Upper lobe of left lung (tissue), 6 donors: ENCODE measurements at regions not wholly inside any gene's neighbourhood (a gene's known extent, or its start where the extent isn't known, plus 50 kb on each side); places are given as distances from the start of the nearest gene placed in this dataset.

Experiments
- ATAC-seq, 2 donors: fragments of 200-7000 bp; cut with Tn5 transposase; one replicate each; pipeline ENCODE4 v1.9.1; 2022; ENCODE audit warnings: mild to moderate bottlenecking in 2 of 2, moderate library complexity in 2 of 2; ENCODE audit not compliant: low FRiP score in 2 of 2
- DNase-seq, 2 donors: peaks; one replicate each; pipeline ENCODE4 v3.0.0-alpha.2; 2019 to 2020
- H3K27ac ChIP-seq, 4 donors: fragments of 200-600 bp; sonication (generic); one replicate each; pipeline ENCODE4 v1.5.1; 2016 to 2019
- H3K27me3 ChIP-seq, 4 donors: fragments of 200-600 bp; sonication (generic); one replicate each; pipeline ENCODE4 v1.5.1; 2017 to 2019
- H3K36me3 ChIP-seq, 4 donors: fragments of 200-600 bp; sonication (generic); one replicate each; pipeline ENCODE4 v1.5.1; 2016 to 2019
- H3K4me1 ChIP-seq, 4 donors: fragments of 200-600 bp; sonication (generic); one replicate each; pipeline ENCODE4 v1.5.1; 2018 to 2019
- H3K4me3 ChIP-seq, 4 donors: fragments of 200-600 bp; sonication (generic); one replicate each; pipeline ENCODE4 v1.5.1; 2017 to 2019; ENCODE audit warnings: mild to moderate bottlenecking in 2 of 4, moderate library complexity in 1 of 4
- H3K9me3 ChIP-seq, 4 donors: fragments of 200-600 bp; sonication (generic); one replicate each; pipeline ENCODE4 v1.5.1; 2018 to 2019
- EP300 ChIP-seq, 4 donors: sonication (generic); formaldehyde crosslinking; IDR thresholded peaks; one replicate each; pipeline ENCODE4 v1.5.1; 2017; ENCODE audit warnings: antibody characterized with exemption in 4 of 4, control low read depth in 2 of 4
- POLR2A ChIP-seq, 4 donors: fragments of 450-650 bp; IDR thresholded peaks; one replicate each; pipeline ENCODE4 v1.5.1; 2016 to 2017; ENCODE audit warnings: antibody characterized with exemption in 4 of 4, mild to moderate bottlenecking in 2 of 4
- POLR2AphosphoS5 ChIP-seq, 2 donors: sonication (generic); formaldehyde crosslinking; IDR thresholded peaks; one replicate each; pipeline ENCODE4 v1.5.1; 2017; ENCODE audit warnings: antibody characterized with exemption in 2 of 2
- WGBS, 2 donors: methylation state at CpG; one replicate each; pipeline ENCODE4 v1.1.5; 2017 to 2018; 5-methylcytosine and 5-hydroxymethylcytosine counted together
- TF ChIP-seq, protein P1 (sequence below), 6 experiments: fragments of 450-650 bp in 4 of 6; fragments of 200-600 bp in 2 of 6; sonication (generic) in 2 of 6; IDR thresholded peaks; one replicate each; pipeline ENCODE4 v1.5.1; 2016 to 2019; ENCODE audit warnings: antibody characterized with exemption in 6 of 6
- donor health status: DM: no; HTN: no; CAD: no; lungs with moderate emphysema.
- donor health status: DM: no; HTN: yes; CAD: no; lungs with severe emphysema.

DNA sequence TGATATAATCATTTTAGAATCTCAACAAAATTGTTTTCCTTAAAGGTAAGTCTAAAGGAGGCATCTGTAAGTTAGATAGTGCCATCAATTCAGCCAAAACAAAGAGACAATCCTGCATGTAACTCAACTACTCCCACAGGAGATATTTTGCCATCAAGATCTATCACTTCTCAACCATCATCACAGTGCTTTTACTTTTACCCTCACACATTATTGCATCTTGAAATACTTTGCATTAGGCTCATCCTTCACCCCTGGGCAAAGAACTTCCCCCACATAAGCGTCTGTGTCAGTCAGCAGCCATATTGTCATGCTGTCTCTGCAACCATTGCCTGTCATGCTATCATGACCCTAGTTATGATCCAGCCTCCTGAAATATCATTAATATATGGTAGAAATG, 54.9 kb upstream of the NLGN1 start:
- Histone ChIP-seq H3K36me3 (no peaks in the 10 kb centered on the region), H3K4me3 (no peak overlapping the region), H3K9me3 (no peaks in the 10 kb centered on the region), H3K27ac (no peak overlapping the region), H3K27me3 (no peaks in the 10 kb centered on the region), H3K4me1 (no peaks in the 10 kb centered on the region)
- ATAC-seq = no peak
- TF ChIP-seq POLR2AphosphoS5 (IDR thresholded peaks at IDR 0.05) = no peak
- TF ChIP-seq POLR2A (IDR thresholded peaks at IDR 0.05) = no peak
- TF ChIP-seq, protein P1, sequence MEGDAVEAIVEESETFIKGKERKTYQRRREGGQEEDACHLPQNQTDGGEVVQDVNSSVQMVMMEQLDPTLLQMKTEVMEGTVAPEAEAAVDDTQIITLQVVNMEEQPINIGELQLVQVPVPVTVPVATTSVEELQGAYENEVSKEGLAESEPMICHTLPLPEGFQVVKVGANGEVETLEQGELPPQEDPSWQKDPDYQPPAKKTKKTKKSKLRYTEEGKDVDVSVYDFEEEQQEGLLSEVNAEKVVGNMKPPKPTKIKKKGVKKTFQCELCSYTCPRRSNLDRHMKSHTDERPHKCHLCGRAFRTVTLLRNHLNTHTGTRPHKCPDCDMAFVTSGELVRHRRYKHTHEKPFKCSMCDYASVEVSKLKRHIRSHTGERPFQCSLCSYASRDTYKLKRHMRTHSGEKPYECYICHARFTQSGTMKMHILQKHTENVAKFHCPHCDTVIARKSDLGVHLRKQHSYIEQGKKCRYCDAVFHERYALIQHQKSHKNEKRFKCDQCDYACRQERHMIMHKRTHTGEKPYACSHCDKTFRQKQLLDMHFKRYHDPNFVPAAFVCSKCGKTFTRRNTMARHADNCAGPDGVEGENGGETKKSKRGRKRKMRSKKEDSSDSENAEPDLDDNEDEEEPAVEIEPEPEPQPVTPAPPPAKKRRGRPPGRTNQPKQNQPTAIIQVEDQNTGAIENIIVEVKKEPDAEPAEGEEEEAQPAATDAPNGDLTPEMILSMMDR (IDR thresholded peaks at IDR 0.05) = no peak
- no peak for TF ChIP-seq EP300 (IDR thresholded peaks at IDR 0.05)
- WGBS, 2 donors = 93 to 96% methylated on average over 1 of the region's 1 CpG
- no peak for DNase-seq

DNA sequence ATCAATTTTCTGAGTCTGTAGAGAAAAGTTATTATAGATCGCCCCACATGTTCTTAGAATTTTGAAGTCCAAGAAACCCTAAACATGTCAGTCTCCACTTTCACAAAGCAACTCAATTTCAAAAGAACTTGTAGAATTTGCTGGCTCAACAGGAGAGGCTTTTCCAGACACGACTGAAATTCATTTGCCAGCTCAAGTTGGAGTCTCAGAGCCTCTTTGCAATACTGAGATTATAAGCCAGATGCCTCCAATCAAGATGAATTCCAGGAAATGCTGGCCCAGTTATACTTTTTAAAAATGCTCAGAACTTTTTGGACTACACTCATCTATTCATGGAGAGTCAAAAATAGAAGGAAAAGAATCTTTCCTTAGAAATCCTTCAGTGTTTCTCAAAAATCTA, 56.9 kb upstream of the NLGN1 start:
- no peak for DNase-seq

DNA sequence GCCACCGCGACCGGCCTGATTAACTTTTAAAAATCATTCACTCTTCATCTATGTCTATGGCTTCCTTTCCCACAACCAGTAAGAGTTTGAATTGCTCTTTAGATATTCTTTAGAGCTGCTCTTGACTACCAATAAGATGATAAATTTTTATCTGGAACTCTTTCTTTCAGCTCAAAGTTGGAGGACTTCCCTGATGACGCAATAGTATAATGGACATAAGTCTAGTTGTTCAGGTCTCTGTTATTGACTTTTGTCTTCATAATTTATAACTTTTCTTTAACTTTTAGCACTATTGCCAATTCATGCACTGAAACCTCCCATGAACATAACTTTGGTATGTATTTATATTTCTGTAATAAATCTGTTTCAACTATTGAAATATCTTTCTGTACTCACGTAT, 61.3 kb upstream of the NLGN1 start:
- Histone ChIP-seq H3K4me1 (no peaks in the 10 kb centered on the region), H3K36me3 (no peaks in the 10 kb centered on the region), H3K27ac (no peak overlapping the region), H3K27me3 (no peaks in the 10 kb centered on the region), H3K9me3 (no peaks in the 10 kb centered on the region), H3K4me3 (no peak overlapping the region)
- no peak for TF ChIP-seq EP300 (IDR thresholded peaks at IDR 0.05)
- no peak for ATAC-seq
- no peak for DNase-seq
- 90 to 93% methylated on average over 5 of the region's 5 CpGs for WGBS, 2 donors

More for the DNA sequence above, 56.9 kb upstream of the NLGN1 start:
- Histone ChIP-seq H3K4me3 (no peak overlapping the region), H3K4me1 (no peaks in the 10 kb centered on the region), H3K27me3 (no peaks in the 10 kb centered on the region), H3K36me3 (no peaks in the 10 kb centered on the region), H3K9me3 (no peaks in the 10 kb centered on the region), H3K27ac (no peak overlapping the region)
- no peak for ATAC-seq
- no peak for TF ChIP-seq EP300 (IDR thresholded peaks at IDR 0.05)
- TF ChIP-seq, protein P1 (IDR thresholded peaks at IDR 0.05) = no peak
- TF ChIP-seq POLR2A (IDR thresholded peaks at IDR 0.05) = no peak
- no peak for TF ChIP-seq POLR2AphosphoS5 (IDR thresholded peaks at IDR 0.05)
- WGBS, 2 donors = 48 to 57% methylated on average over 2 of the region's 2 CpGs

DNA sequence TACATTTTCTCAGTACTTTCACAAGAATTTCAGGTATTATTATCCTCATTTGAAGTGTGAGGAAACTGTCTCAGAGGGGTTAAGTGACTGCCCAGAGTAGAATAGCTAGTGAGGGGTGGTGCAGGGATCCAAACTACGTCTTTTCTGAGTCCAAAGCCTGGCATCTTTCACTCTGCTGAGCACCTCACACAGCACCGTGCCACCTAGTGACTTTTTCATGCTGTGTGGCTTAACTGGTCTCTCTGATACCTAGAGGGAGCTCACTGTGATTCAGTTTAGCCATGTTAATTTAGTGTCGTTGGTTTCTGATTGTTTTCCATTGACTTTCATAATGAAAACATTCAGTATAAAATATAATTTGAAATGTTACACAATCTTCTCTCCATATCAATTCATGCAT, 91.4 kb upstream of the NLGN1 start:
- no peaks in the 10 kb centered on the region for H3K4me1 ChIP-seq
- H3K27me3 ChIP-seq = no peaks in the 10 kb centered on the region
- no peak overlapping the region for H3K4me3 ChIP-seq
- H3K36me3 ChIP-seq = no peaks in the 10 kb centered on the region
- DNase-seq (no peak), ATAC-seq (no peak)
- TF ChIP-seq EP300 (IDR thresholded peaks at IDR 0.05) (no peak), POLR2A (IDR thresholded peaks at IDR 0.05) (no peak), POLR2AphosphoS5 (IDR thresholded peaks at IDR 0.05) (no peak)
- TF ChIP-seq, protein P1 (IDR thresholded peaks at IDR 0.05) = no peak
- WGBS, 2 donors = 45 to 55% methylated on average over 3 of the region's 3 CpGs
- no peaks in the 10 kb centered on the region for H3K9me3 ChIP-seq
- H3K27ac ChIP-seq = no peak overlapping the region

GRCh38 chr3:173304182-173304800, 93.3 kb upstream of the NLGN1 start:
- 75% methylated on average over 3 of the region's 3 CpGs for WGBS, 2 donors
- H3K4me1 ChIP-seq = no peaks in the 10 kb centered on the region
- TF ChIP-seq POLR2A (IDR thresholded peaks at IDR 0.05) (no peak), EP300 (IDR thresholded peaks at IDR 0.05) (no peak), POLR2AphosphoS5 (IDR thresholded peaks at IDR 0.05) (no peak)
- TF ChIP-seq, protein P1 (IDR thresholded peaks at IDR 0.05) = no peak
- H3K9me3 ChIP-seq = no peaks in the 10 kb centered on the region
- H3K36me3 ChIP-seq = no peaks in the 10 kb centered on the region
- no peaks in the 10 kb centered on the region for H3K27me3 ChIP-seq
- ATAC-seq (no peak), DNase-seq (no peak)
- no peak overlapping the region for H3K27ac ChIP-seq
- no peak overlapping the region for H3K4me3 ChIP-seq
